SU-DHL-6 (cell line): ENCODE measurements at regions not wholly inside any gene's neighbourhood (a gene's known extent, or its start where the extent isn't known, plus 50 kb on each side); places are given as distances from the start of the nearest gene placed in this dataset.

Experiments
- EZH2phosphoT487 ChIP-seq: fragments of 200-600 bp; sonication (generic), shearing (Covaris generic); conservative IDR thresholded peaks from 2 replicates; pipeline ENCODE4 v1.6.1; 2018; ENCODE audit warnings: mild to moderate bottlenecking, antibody characterized with exemption, low read length, moderate library complexity, mixed read lengths
- TF ChIP-seq, protein P1 (sequence below): fragments of 200-600 bp; sonication (generic); IDR thresholded peaks from one replicate; pipeline ENCODE4 v1.5.1; 2017; ENCODE audit warnings: antibody characterized with exemption, mild to moderate bottlenecking, low read length, moderate library complexity; ENCODE audit not compliant: insufficient read depth, poor library complexity, severe bottlenecking

DNA sequence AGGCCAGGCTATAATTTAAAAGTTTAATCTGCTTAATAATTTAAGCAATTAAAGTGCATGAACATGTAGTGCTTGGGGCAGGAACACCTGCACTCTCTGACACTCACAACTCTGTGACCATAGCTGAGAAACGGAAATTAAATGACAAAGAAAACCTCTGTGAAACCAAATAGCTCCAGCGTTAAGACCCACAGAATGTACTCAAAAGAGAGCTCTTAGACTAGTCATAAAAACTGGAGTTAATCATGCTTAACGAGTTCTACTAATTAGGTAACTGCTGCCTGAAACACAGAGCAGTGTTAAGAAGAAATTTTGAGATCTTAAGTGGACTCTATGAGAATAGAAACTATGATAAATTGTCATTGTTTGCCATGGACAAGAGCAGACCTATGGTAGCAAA, 174.4 kb upstream of the SPIN4 start:
- TF ChIP-seq, protein P1, sequence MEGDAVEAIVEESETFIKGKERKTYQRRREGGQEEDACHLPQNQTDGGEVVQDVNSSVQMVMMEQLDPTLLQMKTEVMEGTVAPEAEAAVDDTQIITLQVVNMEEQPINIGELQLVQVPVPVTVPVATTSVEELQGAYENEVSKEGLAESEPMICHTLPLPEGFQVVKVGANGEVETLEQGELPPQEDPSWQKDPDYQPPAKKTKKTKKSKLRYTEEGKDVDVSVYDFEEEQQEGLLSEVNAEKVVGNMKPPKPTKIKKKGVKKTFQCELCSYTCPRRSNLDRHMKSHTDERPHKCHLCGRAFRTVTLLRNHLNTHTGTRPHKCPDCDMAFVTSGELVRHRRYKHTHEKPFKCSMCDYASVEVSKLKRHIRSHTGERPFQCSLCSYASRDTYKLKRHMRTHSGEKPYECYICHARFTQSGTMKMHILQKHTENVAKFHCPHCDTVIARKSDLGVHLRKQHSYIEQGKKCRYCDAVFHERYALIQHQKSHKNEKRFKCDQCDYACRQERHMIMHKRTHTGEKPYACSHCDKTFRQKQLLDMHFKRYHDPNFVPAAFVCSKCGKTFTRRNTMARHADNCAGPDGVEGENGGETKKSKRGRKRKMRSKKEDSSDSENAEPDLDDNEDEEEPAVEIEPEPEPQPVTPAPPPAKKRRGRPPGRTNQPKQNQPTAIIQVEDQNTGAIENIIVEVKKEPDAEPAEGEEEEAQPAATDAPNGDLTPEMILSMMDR: no peak
- TF ChIP-seq EZH2phosphoT487: no peak
